Adipocyte (in vitro differentiated cells): ENCODE measurements at regions not wholly inside any gene's neighbourhood (a gene's known extent, or its start where the extent isn't known, plus 50 kb on each side); places are given as distances from the start of the nearest gene placed in this dataset.
A peak's percentile ranks its signal among the peaks of the same experiment; 100 is the strongest.

Experiments used
- DNase-seq: peaks from one replicate; pipeline ENCODE4 v3.0.0-alpha.2; 2015; ENCODE audit warnings: low read depth
- H3K27me3 ChIP-seq: replicated peaks from 2 replicates; pipeline ENCODE4 v1.7.0; 2013; ENCODE audit warnings: mild to moderate bottlenecking, low read length, moderate library complexity; ENCODE audit not compliant: control insufficient read depth, insufficient read depth
- H3K36me3 ChIP-seq: 2 replicates; pipeline ENCODE4 v1.7.0; 2013; ENCODE audit warnings: low read length, mild to moderate bottlenecking, moderate library complexity; ENCODE audit not compliant: control insufficient read depth, insufficient read depth, severe bottlenecking
- H3K4me1 ChIP-seq: 2 replicates; pipeline ENCODE4 v1.7.0; 2013; ENCODE audit warnings: mild to moderate bottlenecking, low read length, moderate library complexity; ENCODE audit not compliant: control insufficient read depth, insufficient read depth
- H3K4me3 ChIP-seq: 2 replicates; pipeline ENCODE4 v1.7.0; 2013; ENCODE audit warnings: mild to moderate bottlenecking, low read length, moderate library complexity
- H3K9ac ChIP-seq: 2 replicates; pipeline ENCODE4 v1.7.0; 2013; ENCODE audit warnings: mild to moderate bottlenecking, low read length, moderate library complexity
- H3K9me3 ChIP-seq: 2 replicates; pipeline ENCODE4 v1.7.0; 2013; ENCODE audit warnings: mild to moderate bottlenecking, low read length, moderate library complexity; ENCODE audit not compliant: control insufficient read depth

DNA sequence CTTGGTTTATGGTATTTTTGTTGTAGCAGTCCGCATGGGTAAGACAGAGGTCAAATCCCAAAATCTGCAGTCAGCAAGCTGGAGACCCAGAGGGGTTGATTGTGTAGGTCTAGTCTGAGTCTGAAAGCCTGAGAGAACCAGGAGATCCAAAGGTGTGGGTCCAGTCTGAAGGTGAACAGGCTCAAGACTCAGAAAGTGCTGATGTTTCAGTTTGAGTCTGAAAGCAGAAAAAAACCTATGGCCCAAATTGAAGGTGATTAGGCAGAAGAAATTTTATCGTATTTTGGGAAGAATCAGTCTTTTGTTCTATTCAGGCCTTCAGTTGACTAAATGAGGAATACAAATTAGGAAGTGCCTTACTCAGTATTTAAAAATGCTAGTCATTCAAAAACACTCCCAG lies 807.8 kb upstream of the FOXG1 start:
- Histone ChIP-seq H3K36me3 (no peaks in the 10 kb centered on the region), H3K4me1 (no peaks in the 10 kb centered on the region), H3K27me3 (no peaks in the 10 kb centered on the region), H3K4me3 (no peak overlapping the region), H3K9ac (no peak overlapping the region), H3K9me3 (peaks cover 3% of the 10 kb centered on the region)
- DNase-seq = no peak

DNA sequence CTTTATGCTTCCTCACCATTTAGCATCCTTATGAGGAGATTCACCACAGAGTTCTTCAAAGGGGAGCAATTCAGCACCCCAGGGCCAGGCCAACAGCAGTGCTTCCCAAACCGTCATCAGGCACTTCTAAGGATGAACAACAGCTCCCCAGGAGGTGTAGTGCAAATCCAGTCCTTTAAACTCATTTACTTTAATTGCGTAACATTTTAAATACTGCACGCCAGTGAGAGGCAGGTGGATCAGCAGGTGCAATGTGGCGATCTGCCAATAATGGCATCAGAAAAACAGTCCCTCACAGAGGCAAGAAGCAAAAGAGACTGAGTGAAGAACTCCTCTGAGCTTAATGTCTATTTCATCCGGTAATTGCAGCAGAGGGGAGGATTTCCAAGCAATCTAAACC lies 770.9 kb upstream of the FOXG1 start:
- no peak overlapping the region for H3K4me3 ChIP-seq
- H3K9me3 ChIP-seq = no peaks in the 10 kb centered on the region
- DNase-seq = no peak
- H3K36me3 ChIP-seq = no peaks in the 10 kb centered on the region
- H3K9ac ChIP-seq = no peak overlapping the region
- H3K4me1 ChIP-seq = no peaks in the 10 kb centered on the region
- no peaks in the 10 kb centered on the region for H3K27me3 ChIP-seq

DNA sequence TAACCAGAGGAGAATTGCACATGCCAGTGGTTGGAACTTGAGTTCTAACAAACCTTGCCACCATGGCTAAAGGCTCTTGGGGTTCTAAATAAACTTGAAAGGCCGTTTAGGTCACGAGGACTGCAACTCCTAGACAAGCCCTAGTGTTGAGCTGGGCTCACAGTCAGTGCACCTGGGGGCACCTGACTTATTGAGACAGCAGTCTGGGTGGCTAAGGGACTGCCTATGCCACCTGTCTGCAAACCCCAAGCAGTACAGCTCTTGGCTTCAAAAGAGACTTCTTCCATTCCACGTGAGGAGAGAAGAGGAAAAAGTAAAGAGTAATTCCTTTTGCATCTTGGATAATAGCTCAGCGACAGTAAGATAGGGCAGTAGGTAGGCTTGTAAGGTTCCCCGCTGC lies 765.6 kb upstream of the FOXG1 start:
- H3K36me3 ChIP-seq = no peaks in the 10 kb centered on the region
- no peaks in the 10 kb centered on the region for H3K27me3 ChIP-seq
- H3K9ac ChIP-seq = no peak overlapping the region
- peaks cover 3% of the 10 kb centered on the region for H3K9me3 ChIP-seq
- H3K4me3 ChIP-seq = no peak overlapping the region
- no peaks in the 10 kb centered on the region for H3K4me1 ChIP-seq
- no peak for DNase-seq

DNA sequence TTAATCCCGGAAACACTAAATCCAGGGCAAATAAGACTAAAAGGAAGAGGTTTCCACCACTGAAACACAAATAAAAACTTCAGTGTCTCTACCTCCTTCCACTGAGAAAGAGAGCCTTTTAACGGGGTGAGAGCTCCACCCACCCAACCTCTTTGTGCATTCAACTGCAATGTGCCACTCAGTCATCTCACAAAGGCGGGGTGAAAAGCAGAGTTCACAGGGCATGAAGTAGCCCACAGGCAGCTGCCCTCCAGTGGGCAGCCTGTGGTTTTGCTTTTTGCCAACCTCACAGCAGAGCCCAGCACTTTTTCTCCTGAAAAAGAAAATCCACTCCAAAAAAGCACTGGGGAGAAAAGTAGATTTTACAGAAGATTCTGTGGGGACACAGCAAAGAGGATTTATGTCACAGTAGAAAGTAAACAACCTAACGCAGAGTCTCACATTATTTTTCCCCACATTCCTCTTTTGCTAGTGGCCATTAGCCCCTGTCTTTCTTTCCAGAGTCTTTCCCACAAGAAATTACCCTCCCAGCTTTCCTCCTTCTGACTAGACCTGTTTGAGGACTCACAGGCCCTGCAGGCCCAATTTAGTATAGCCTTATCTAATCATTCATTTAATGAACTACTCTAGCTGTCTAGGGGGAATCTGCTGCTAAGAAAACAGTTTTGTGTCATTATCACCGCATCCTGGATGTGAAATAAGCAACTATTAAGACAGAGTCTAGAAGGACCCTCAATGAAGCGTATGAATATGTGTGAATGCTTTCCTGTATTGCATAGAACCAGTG lies 753.8 kb upstream of the FOXG1 start:
- Histone ChIP-seq H3K4me1 (no peaks in the 10 kb centered on the region), H3K4me3 (no peak overlapping the region), H3K36me3 (no peaks in the 10 kb centered on the region), H3K27me3 (no peaks in the 10 kb centered on the region), H3K9me3 (no peaks in the 10 kb centered on the region), H3K9ac (no peak overlapping the region)
- no peak for DNase-seq

DNA sequence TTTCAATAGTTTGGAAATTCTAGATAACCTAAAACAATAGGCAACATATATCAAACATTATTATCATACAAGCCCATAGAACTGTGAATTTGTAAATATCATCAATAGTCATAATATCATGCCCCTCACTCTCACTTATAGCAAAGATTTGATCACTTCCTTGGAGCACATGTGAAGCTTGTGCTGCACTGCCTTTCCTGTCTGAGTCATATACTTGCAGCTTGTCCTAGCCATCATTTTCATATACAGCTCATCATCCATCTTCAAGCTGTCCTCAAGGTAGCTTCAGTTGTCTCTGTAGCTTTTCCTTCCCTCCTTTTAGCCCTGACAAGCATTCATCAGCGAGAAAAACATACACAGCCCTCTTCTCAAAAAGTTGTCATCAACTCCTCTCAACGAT lies 746.5 kb upstream of the FOXG1 start:
- no peak overlapping the region for H3K9ac ChIP-seq
- no peaks in the 10 kb centered on the region for H3K9me3 ChIP-seq
- no peaks in the 10 kb centered on the region for H3K27me3 ChIP-seq
- no peak overlapping the region for H3K4me3 ChIP-seq
- H3K36me3 ChIP-seq = no peaks in the 10 kb centered on the region
- no peak for DNase-seq
- H3K4me1 ChIP-seq = no peaks in the 10 kb centered on the region

DNA sequence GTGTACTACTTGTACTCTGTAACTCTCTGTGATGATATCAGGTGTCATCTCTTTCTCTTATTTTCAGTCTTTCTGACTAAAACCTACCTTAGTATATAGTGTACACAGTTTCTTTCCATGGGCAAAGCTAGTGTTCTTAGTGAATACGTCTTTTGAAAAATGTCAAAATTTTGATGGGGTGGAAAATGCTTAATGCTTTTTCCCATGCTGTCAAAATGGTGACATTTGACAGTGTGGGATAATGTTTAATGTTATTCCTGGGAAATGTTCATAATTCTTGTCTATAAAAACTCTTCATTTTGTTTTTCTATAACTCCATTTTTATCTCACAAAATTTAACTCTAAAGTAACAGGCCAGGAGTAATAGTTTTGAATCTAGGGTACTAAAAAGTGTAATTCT lies 742.7 kb upstream of the FOXG1 start:
- no peak overlapping the region for H3K9ac ChIP-seq
- H3K9me3 ChIP-seq = no peaks in the 10 kb centered on the region
- H3K4me1 ChIP-seq = no peaks in the 10 kb centered on the region
- H3K36me3 ChIP-seq = no peaks in the 10 kb centered on the region
- no peaks in the 10 kb centered on the region for H3K27me3 ChIP-seq
- no peak overlapping the region for H3K4me3 ChIP-seq
- DNase-seq = no peak

DNA sequence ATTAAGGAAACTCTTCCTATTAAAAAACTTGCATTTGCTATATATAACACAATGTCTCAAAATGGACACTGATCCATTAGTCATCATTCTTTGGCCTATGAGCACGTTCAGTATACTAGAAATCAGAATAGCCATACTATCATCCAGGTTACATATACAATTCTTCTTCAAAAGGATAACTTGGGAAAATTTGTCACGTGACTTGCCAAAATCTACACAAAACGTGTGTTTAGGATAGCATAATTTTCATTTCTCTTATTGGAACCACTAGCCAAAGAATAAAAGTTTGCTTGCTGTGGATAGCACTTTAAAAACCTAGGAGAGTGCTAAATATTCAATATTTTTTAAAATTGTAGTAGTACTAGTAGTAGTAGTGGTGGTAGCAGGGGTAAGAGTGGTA lies 714.3 kb upstream of the FOXG1 start:
- Histone ChIP-seq H3K4me3 (no peak overlapping the region), H3K4me1 (no peaks in the 10 kb centered on the region), H3K9me3 (peaks cover 6% of the 10 kb centered on the region), H3K36me3 (no peaks in the 10 kb centered on the region), H3K9ac (no peak overlapping the region), H3K27me3 (no peaks in the 10 kb centered on the region)
- DNase-seq = no peak

DNA sequence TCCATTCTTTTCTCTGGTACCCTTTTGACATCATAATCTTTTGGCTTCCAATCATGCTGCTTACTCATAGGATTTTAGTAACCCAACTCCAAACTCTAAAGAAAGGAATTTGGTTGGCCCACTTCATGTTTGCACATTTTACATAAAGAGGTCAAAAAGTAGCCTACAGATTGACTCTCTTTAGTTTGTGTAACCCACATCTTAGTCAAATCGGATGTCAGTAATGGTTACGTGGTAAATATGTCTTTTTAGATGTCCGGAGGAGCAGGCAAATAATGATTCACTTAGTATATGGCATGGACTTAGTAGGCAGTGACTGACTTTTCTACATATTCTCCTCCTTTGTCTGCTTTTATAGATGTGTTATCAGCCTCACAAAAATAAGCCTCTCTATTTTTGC lies 711.6 kb upstream of the FOXG1 start:
- Histone ChIP-seq H3K27me3 (no peaks in the 10 kb centered on the region), H3K9me3 (no peaks in the 10 kb centered on the region), H3K4me1 (peaks cover 3% of the 10 kb centered on the region), H3K9ac (no peak overlapping the region), H3K36me3 (no peaks in the 10 kb centered on the region), H3K4me3 (no peak overlapping the region)
- no peak for DNase-seq

DNA sequence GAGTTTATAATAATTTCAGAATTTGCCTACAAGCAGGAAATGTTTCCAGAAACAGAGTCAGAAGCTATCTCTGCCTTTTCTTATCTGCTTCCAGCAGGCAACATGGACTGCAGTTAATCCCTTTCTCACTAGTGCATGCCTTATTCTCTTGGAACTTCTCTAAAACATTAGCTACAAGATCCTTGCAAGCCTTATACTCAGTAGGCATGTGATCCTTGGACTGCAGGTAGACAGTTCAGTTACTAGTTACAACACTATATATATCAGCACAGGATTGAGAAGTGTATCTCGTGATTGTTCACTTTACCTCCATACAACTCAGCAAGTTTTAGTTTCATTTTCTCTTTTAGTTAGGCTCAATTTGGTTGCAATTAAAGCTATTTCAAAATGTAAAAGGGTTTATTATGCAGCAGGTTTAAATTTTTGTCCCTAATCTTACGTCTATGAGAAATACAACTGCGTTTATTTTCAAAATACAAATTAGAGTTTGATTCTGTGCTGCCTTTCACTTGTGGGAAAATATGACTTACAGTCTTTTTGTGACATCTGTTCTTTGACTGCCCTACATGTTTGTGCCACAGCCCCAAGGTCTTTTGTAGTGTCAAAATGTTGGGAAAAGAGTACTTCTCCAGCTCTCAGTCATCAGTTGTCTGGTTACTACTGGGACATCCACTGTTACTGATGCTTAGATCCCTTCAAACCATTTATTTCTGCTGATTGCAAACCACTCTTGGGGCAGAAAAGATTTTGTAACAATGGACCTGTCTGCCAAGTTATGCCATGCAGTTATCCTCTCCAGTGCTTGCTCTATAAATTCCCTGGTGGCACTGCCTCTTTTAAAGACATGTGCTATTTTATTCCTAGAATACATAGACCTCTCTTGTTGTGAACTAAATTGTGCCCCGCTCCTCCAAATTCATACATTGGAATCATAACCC lies 709.0 kb upstream of the FOXG1 start:
- H3K9me3 ChIP-seq = no peaks in the 10 kb centered on the region
- peak overlapping the region; percentile 30 for H3K9ac ChIP-seq
- H3K36me3 ChIP-seq = no peaks in the 10 kb centered on the region
- DNase-seq = peak; percentile 16
- H3K4me1 ChIP-seq = peaks cover 3% of the 10 kb centered on the region
- H3K4me3 ChIP-seq = peak overlapping the region; percentile 71
- no peaks in the 10 kb centered on the region for H3K27me3 ChIP-seq

DNA sequence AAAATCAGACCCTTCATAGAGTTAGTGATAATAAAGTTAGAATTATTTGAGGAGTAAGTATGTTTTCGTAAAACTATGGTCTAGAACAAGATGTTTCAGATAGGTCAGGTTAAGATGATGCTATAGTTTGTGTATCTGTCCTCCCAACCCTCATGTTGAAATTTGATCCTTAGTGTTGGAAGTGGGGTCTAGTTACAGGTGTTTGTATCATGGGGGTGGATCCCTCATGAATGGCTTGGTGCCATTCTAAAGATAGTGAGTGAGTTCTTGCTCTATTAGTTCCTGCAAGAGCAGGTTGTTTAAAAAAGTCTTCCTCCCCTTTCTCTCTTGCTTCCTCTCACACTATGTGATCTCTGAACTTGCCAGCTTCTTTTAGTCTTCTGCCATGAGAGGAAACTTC lies 707.3 kb upstream of the FOXG1 start:
- Histone ChIP-seq H3K4me1 (peaks cover 3% of the 10 kb centered on the region), H3K9ac (no peak overlapping the region), H3K4me3 (no peak overlapping the region), H3K36me3 (no peaks in the 10 kb centered on the region), H3K9me3 (no peaks in the 10 kb centered on the region), H3K27me3 (no peaks in the 10 kb centered on the region)
- no peak for DNase-seq

DNA sequence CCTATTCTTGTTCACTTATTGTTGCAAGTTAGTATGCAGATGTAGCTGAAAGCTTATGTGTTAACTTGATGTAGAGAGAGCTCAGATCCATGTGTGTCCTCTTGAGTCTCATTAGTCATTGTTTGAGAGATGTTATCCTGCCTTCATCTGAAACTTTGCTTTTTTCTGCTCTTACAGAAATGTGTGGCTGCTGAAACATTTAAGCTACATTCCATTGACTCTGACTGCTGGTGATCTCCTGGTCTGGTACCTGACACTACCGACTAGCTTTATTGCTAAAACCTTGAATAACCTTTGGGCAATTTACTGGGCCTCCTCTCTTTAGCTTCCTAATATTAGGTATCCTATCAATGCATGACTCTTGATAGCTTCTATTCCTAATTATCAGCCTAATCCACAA lies 705.6 kb upstream of the FOXG1 start:
- no peak overlapping the region for H3K4me3 ChIP-seq
- no peaks in the 10 kb centered on the region for H3K9me3 ChIP-seq
- no peak for DNase-seq
- no peaks in the 10 kb centered on the region for H3K27me3 ChIP-seq
- H3K9ac ChIP-seq = no peak overlapping the region
- peaks cover 3% of the 10 kb centered on the region for H3K4me1 ChIP-seq
- no peaks in the 10 kb centered on the region for H3K36me3 ChIP-seq
